ENCODE measurements at regions not wholly inside any gene's neighbourhood (a gene's known extent, or its start where the extent isn't known, plus 50 kb on each side); places are given as distances from the start of the nearest gene placed in this dataset.

DNA sequence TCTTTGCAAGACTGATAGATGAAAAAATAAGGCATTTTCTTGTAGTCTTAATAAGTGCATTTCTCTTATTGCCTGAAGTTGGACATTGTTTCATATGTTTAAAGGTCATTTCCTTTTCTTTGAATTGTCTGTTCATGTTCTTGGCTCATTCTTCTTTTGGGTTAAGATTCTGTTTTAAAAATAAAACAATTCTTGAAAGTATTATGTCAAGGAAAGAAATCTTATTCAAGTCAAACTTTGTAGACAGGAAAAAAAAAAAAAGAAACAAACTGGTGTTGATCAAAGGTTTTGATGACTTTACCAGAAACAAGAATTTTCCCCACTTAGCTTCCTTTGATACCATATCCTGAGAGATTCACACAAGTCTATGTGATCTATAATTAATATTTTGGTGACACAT, 132.9 kb upstream of the AADACL2 start:
- TF ChIP-seq, protein P1, sequence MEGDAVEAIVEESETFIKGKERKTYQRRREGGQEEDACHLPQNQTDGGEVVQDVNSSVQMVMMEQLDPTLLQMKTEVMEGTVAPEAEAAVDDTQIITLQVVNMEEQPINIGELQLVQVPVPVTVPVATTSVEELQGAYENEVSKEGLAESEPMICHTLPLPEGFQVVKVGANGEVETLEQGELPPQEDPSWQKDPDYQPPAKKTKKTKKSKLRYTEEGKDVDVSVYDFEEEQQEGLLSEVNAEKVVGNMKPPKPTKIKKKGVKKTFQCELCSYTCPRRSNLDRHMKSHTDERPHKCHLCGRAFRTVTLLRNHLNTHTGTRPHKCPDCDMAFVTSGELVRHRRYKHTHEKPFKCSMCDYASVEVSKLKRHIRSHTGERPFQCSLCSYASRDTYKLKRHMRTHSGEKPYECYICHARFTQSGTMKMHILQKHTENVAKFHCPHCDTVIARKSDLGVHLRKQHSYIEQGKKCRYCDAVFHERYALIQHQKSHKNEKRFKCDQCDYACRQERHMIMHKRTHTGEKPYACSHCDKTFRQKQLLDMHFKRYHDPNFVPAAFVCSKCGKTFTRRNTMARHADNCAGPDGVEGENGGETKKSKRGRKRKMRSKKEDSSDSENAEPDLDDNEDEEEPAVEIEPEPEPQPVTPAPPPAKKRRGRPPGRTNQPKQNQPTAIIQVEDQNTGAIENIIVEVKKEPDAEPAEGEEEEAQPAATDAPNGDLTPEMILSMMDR (IDR thresholded peaks at IDR 0.05), result no peak
- TF ChIP-seq POLR2A (IDR thresholded peaks at IDR 0.05), result no peak
- no peak for TF ChIP-seq POLR2AphosphoS5 (IDR thresholded peaks at IDR 0.05)
- H3K27me3 ChIP-seq (replicated peaks; ENCODE audit: insufficient read depth), result no peaks in the 10 kb centered on the region

DNA sequence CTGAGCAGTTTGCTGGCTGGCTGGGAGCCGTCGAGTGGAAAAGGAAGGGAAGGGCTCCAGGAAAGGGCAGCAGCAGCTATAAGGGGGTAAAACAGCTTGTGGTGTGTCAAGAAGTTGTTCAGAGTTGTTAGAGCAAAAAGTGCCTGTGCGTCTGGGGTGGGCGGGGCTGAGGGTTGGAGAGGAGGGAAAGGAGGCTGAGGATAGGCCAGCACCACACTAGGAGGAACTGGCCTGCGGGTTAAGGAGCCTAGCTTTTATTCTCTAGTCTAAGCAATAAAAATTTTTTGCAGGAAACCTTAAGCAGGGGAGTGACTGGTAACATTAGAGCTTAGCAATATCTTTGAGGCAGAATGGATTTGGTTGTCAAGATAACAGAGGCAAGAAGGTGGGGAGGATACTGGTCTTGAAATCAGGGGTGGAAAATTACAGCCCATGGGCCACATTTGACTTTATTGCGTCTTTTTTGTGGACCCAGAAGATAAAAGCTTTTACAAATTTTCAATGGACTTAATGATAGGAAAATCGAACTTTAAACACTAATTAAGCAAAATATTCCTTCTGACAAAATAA, 134.5 kb upstream of the AADACL2 start:
- intact Hi-C loops (cut with DNase I), result no loop called here
- no peak for DNase-seq (ENCODE audit: low spot score)
- TF ChIP-seq, protein P1 (IDR thresholded peaks at IDR 0.05), result no peak
- TF ChIP-seq POLR2A (IDR thresholded peaks at IDR 0.05) (no peak), POLR2AphosphoS5 (IDR thresholded peaks at IDR 0.05) (no peak)
- Histone ChIP-seq H3K9me3 (no peaks in the 10 kb centered on the region), H3K36me3 (no peaks in the 10 kb centered on the region), H3K4me1 (replicated peaks) (no peaks in the 10 kb centered on the region), H3K27ac (no peak overlapping the region), H3K4me3 (no peak overlapping the region), H3K27me3 (replicated peaks; ENCODE audit: insufficient read depth) (no peaks in the 10 kb centered on the region)
- 82% methylated on average over 7 of the region's 7 CpGs for whole genome bisulfite sequencing

More for the DNA sequence above, 132.9 kb upstream of the AADACL2 start:
- DNase-seq (ENCODE audit: low spot score), result no peak
- H3K36me3 ChIP-seq, result no peaks in the 10 kb centered on the region
- no peaks in the 10 kb centered on the region for H3K9me3 ChIP-seq
- intact Hi-C loops (cut with DNase I), result no loop called here
- H3K27ac ChIP-seq, result no peak overlapping the region
- H3K4me3 ChIP-seq, result no peak overlapping the region
- no peaks in the 10 kb centered on the region for H3K4me1 ChIP-seq (replicated peaks)

DNA sequence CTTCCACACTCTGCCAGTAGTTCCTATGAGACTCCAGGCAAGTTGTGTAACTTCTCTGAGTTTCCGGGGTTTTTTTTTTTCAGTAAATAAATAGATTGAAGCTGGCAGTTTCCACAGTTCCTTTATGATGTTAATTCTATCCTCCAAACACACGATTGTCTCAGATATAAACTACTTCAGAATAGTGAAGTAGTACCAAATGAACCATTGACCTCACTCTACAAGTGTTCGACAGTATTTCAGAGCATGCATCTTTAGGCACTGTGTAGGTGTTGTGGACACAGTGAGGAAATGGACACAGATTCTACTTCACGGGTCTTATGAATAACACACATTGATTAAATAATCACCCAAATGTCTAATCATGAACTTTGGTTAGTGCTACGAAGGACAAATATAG, 136.1 kb upstream of the IGSF10 start:
- no peaks in the 10 kb centered on the region for H3K27me3 ChIP-seq (replicated peaks; ENCODE audit: insufficient read depth)
- no peak overlapping the region for H3K27ac ChIP-seq
- no peaks in the 10 kb centered on the region for H3K4me1 ChIP-seq (replicated peaks)
- TF ChIP-seq, protein P1 (IDR thresholded peaks at IDR 0.05), result no peak
- no peak for TF ChIP-seq POLR2AphosphoS5 (IDR thresholded peaks at IDR 0.05)
- TF ChIP-seq POLR2A (IDR thresholded peaks at IDR 0.05), result no peak
- no peaks in the 10 kb centered on the region for H3K9me3 ChIP-seq
- no peak for DNase-seq (ENCODE audit: low spot score)
- no peak overlapping the region for H3K4me3 ChIP-seq
- 68% methylated on average over 5 of the region's 5 CpGs for WGBS
- intact Hi-C loops (cut with DNase I), result no loop called here
- H3K36me3 ChIP-seq, result no peaks in the 10 kb centered on the region

DNA sequence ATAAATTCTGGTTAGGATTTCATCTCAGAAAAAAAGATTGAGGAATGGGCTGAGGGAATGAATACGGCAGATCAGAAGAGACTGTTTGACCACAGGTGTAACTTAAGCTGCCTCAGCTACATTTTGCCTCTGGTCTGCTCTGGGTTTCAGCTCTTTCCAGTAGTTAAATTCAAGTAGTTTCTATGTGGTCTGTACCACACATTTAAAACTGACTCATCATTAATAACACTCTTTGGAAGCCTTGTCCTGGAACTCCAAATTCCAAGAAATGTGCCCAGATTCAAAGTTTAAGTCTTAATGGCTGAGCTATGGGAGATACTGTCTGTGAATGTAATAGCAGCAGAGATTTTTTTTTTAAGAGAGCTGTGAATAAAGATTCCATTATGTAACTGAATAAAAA, 133.1 kb upstream of the IGSF10 start:
- Histone ChIP-seq H3K4me1 (replicated peaks) (no peaks in the 10 kb centered on the region), H3K4me3 (no peak overlapping the region), H3K27me3 (replicated peaks; ENCODE audit: insufficient read depth) (no peaks in the 10 kb centered on the region), H3K9me3 (no peaks in the 10 kb centered on the region), H3K27ac (no peak overlapping the region), H3K36me3 (no peaks in the 10 kb centered on the region)
- 86% methylated on average over 1 of the region's 1 CpG for WGBS
- no peak for DNase-seq (ENCODE audit: low spot score)
- no peak for TF ChIP-seq POLR2AphosphoS5 (IDR thresholded peaks at IDR 0.05)
- TF ChIP-seq, protein P1 (IDR thresholded peaks at IDR 0.05), result no peak
- no peak for TF ChIP-seq POLR2A (IDR thresholded peaks at IDR 0.05)
- intact Hi-C loops (cut with DNase I), result no loop called here

DNA sequence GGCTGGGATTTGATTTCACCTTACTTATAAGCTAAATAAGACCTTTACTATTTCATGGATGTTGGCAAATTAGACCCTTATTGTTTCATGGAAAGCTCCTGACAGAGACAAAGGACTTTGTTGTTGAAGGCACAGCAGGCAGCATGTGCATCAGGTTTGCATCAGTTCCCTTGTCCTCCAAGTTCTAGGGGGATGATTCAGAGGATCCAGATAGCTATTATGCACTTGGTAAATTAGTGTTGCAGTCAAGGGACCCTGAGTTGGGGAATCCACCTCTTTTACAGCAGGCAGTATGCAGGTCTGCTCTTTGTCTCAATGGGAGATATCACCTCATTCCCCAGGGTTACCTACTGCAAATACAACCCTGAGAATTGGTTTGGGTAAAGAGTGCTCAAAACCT, 131.4 kb upstream of the IGSF10 start:
- TF ChIP-seq POLR2A (IDR thresholded peaks at IDR 0.05) (no peak), POLR2AphosphoS5 (IDR thresholded peaks at IDR 0.05) (no peak)
- TF ChIP-seq, protein P1 (IDR thresholded peaks at IDR 0.05), result no peak
- Histone ChIP-seq H3K36me3 (no peaks in the 10 kb centered on the region), H3K4me3 (no peak overlapping the region), H3K4me1 (replicated peaks) (no peaks in the 10 kb centered on the region), H3K27me3 (replicated peaks; ENCODE audit: insufficient read depth) (no peaks in the 10 kb centered on the region), H3K9me3 (no peaks in the 10 kb centered on the region), H3K27ac (no peak overlapping the region)
- intact Hi-C loops (cut with DNase I), result no loop called here
- no peak for DNase-seq (ENCODE audit: low spot score)

Measured in prostate gland (tissue), 2 donors.